ENCODE measurements at regions not wholly inside any gene's neighbourhood (a gene's known extent, or its start where the extent isn't known, plus 50 kb on each side); places are given as distances from the start of the nearest gene placed in this dataset.

GRCh38 chr5:179413711-179414458 is 68.6 kb upstream of the ADAMTS2 start:
- 93% methylated on average over 13 of the region's 14 CpGs for WGBS
- H3K4me1 ChIP-seq (ENCODE audit: insufficient read depth, low read length) = no peaks in the 10 kb centered on the region
- H3K27me3 ChIP-seq (ENCODE audit: insufficient read depth, low read length) = no peaks in the 10 kb centered on the region
- no peak overlapping the region for H3K4me3 ChIP-seq (ENCODE audit: low read length)
- H3K9me3 ChIP-seq (ENCODE audit: insufficient read depth, low read depth, low read length) = no peaks in the 10 kb centered on the region
- no peak overlapping the region for H3K9ac ChIP-seq (ENCODE audit: low read depth, low read length)
- H3K36me3 ChIP-seq (ENCODE audit: insufficient read depth, low read length) = no peaks in the 10 kb centered on the region
- H3K27ac ChIP-seq (ENCODE audit: low read depth, low read length) = no peak overlapping the region

GRCh38 chr5:179413086-179413690 is 67.9 kb upstream of the ADAMTS2 start:
- WGBS = 91% methylated on average over 11 of the region's 11 CpGs
- no peak overlapping the region for H3K9ac ChIP-seq (ENCODE audit: low read depth, low read length)
- no peak overlapping the region for H3K27ac ChIP-seq (ENCODE audit: low read depth, low read length)
- no peak overlapping the region for H3K4me3 ChIP-seq (ENCODE audit: low read length)
- H3K27me3 ChIP-seq (ENCODE audit: insufficient read depth, low read length) = no peaks in the 10 kb centered on the region
- H3K36me3 ChIP-seq (ENCODE audit: insufficient read depth, low read length) = no peaks in the 10 kb centered on the region
- no peaks in the 10 kb centered on the region for H3K9me3 ChIP-seq (ENCODE audit: insufficient read depth, low read depth, low read length)
- H3K4me1 ChIP-seq (ENCODE audit: insufficient read depth, low read length) = no peaks in the 10 kb centered on the region

GRCh38 chr5:179411161-179411841 is 66.0 kb upstream of the ADAMTS2 start:
- H3K4me3 ChIP-seq (ENCODE audit: low read length) = no peak overlapping the region
- no peaks in the 10 kb centered on the region for H3K4me1 ChIP-seq (ENCODE audit: insufficient read depth, low read length)
- H3K27me3 ChIP-seq (ENCODE audit: insufficient read depth, low read length) = no peaks in the 10 kb centered on the region
- H3K9ac ChIP-seq (ENCODE audit: low read depth, low read length) = no peak overlapping the region
- H3K9me3 ChIP-seq (ENCODE audit: insufficient read depth, low read depth, low read length) = no peaks in the 10 kb centered on the region
- H3K36me3 ChIP-seq (ENCODE audit: insufficient read depth, low read length) = no peaks in the 10 kb centered on the region
- WGBS = 93% methylated on average over 14 of the region's 14 CpGs
- no peak overlapping the region for H3K27ac ChIP-seq (ENCODE audit: low read depth, low read length)

- WGBS = 93% methylated on average over 27 of the region's 27 CpGs
- no peak overlapping the region for H3K27ac ChIP-seq (ENCODE audit: low read depth, low read length)
Observed at GRCh38 chr5:179410291-179411160, 65.3 kb upstream of the ADAMTS2 start.

GRCh38 chr5:179409806-179410205 is 64.5 kb upstream of the ADAMTS2 start:
- H3K9ac ChIP-seq (ENCODE audit: low read depth, low read length) = no peak overlapping the region
- no peak overlapping the region for H3K27ac ChIP-seq (ENCODE audit: low read depth, low read length)
- H3K36me3 ChIP-seq (ENCODE audit: insufficient read depth, low read length) = no peaks in the 10 kb centered on the region
- 92% methylated on average over 7 of the region's 7 CpGs for WGBS
- H3K27me3 ChIP-seq (ENCODE audit: insufficient read depth, low read length) = no peaks in the 10 kb centered on the region
- no peaks in the 10 kb centered on the region for H3K9me3 ChIP-seq (ENCODE audit: insufficient read depth, low read depth, low read length)
- no peak overlapping the region for H3K4me3 ChIP-seq (ENCODE audit: low read length)
- no peaks in the 10 kb centered on the region for H3K4me1 ChIP-seq (ENCODE audit: insufficient read depth, low read length)

More at GRCh38 chr5:179410291-179411160, 65.3 kb upstream of the ADAMTS2 start:
- Histone ChIP-seq H3K9ac (ENCODE audit: low read depth, low read length) (no peak overlapping the region), H3K9me3 (ENCODE audit: insufficient read depth, low read depth, low read length) (no peaks in the 10 kb centered on the region), H3K4me3 (ENCODE audit: low read length) (no peak overlapping the region), H3K4me1 (ENCODE audit: insufficient read depth, low read length) (no peaks in the 10 kb centered on the region), H3K36me3 (ENCODE audit: insufficient read depth, low read length) (no peaks in the 10 kb centered on the region), H3K27me3 (ENCODE audit: insufficient read depth, low read length) (no peaks in the 10 kb centered on the region)

- no peak overlapping the region for H3K27ac ChIP-seq (ENCODE audit: low read depth, low read length)
- H3K36me3 ChIP-seq (ENCODE audit: insufficient read depth, low read length) = no peaks in the 10 kb centered on the region
- no peak overlapping the region for H3K9ac ChIP-seq (ENCODE audit: low read depth, low read length)
- H3K4me3 ChIP-seq (ENCODE audit: low read length) = no peak overlapping the region
- no peaks in the 10 kb centered on the region for H3K4me1 ChIP-seq (ENCODE audit: insufficient read depth, low read length)
- 90% methylated on average over 19 of the region's 19 CpGs for WGBS
- no peaks in the 10 kb centered on the region for H3K27me3 ChIP-seq (ENCODE audit: insufficient read depth, low read length)
- H3K9me3 ChIP-seq (ENCODE audit: insufficient read depth, low read depth, low read length) = no peaks in the 10 kb centered on the region
Observed at GRCh38 chr5:179408611-179409010, 63.4 kb upstream of the ADAMTS2 start.

- H3K4me1 ChIP-seq (ENCODE audit: insufficient read depth, low read length) = no peaks in the 10 kb centered on the region
- H3K9ac ChIP-seq (ENCODE audit: low read depth, low read length) = no peak overlapping the region
- H3K27me3 ChIP-seq (ENCODE audit: insufficient read depth, low read length) = no peaks in the 10 kb centered on the region
- H3K4me3 ChIP-seq (ENCODE audit: low read length) = no peak overlapping the region
- WGBS = 89% methylated on average over 16 of the region's 16 CpGs
- H3K36me3 ChIP-seq (ENCODE audit: insufficient read depth, low read length) = no peaks in the 10 kb centered on the region
- H3K27ac ChIP-seq (ENCODE audit: low read depth, low read length) = no peak overlapping the region
- peaks cover 7% of the 10 kb centered on the region for H3K9me3 ChIP-seq (ENCODE audit: insufficient read depth, low read depth, low read length)
Observed at GRCh38 chr5:179407191-179408175, 62.2 kb upstream of the ADAMTS2 start.

GRCh38 chr5:179406031-179406961 is 61.0 kb upstream of the ADAMTS2 start:
- WGBS = 88% methylated on average over 18 of the region's 18 CpGs
- H3K27ac ChIP-seq (ENCODE audit: low read depth, low read length) = no peak overlapping the region
- no peaks in the 10 kb centered on the region for H3K36me3 ChIP-seq (ENCODE audit: insufficient read depth, low read length)
- no peak overlapping the region for H3K9ac ChIP-seq (ENCODE audit: low read depth, low read length)
- peaks cover 16% of the 10 kb centered on the region for H3K9me3 ChIP-seq (ENCODE audit: insufficient read depth, low read depth, low read length)
- no peaks in the 10 kb centered on the region for H3K27me3 ChIP-seq (ENCODE audit: insufficient read depth, low read length)
- H3K4me1 ChIP-seq (ENCODE audit: insufficient read depth, low read length) = no peaks in the 10 kb centered on the region
- H3K4me3 ChIP-seq (ENCODE audit: low read length) = no peak overlapping the region

GRCh38 chr5:179405426-179406030 is 60.3 kb upstream of the ADAMTS2 start:
- Histone ChIP-seq H3K4me1 (ENCODE audit: insufficient read depth, low read length) (no peaks in the 10 kb centered on the region), H3K9ac (ENCODE audit: low read depth, low read length) (no peak overlapping the region), H3K36me3 (ENCODE audit: insufficient read depth, low read length) (no peaks in the 10 kb centered on the region), H3K27me3 (ENCODE audit: insufficient read depth, low read length) (no peaks in the 10 kb centered on the region), H3K9me3 (ENCODE audit: insufficient read depth, low read depth, low read length) (peaks cover 23% of the 10 kb centered on the region), H3K27ac (ENCODE audit: low read depth, low read length) (no peak overlapping the region), H3K4me3 (ENCODE audit: low read length) (no peak overlapping the region)
- 90% methylated on average over 16 of the region's 16 CpGs for WGBS

Data from HUES64 (cell line).